Breast epithelium (tissue), 4 donors: ENCODE measurements at regions not wholly inside any gene's neighbourhood (a gene's known extent, or its start where the extent isn't known, plus 50 kb on each side); places are given as distances from the start of the nearest gene placed in this dataset.
A peak's percentile ranks its signal among the peaks of the same experiment; 100 is the strongest.

Source experiments
- DNase-seq, 2 donors: peaks; one replicate each; pipeline ENCODE4 v3.0.0-alpha.2; 2019; ENCODE audit warnings: low spot score in 2 of 2
- H3K27ac ChIP-seq, 2 donors: fragments of 200-600 bp; sonication (generic) in 1 of 2; one replicate each; pipeline ENCODE4 v1.5.1; 2016 to 2019; ENCODE audit warnings: mild to moderate bottlenecking in 1 of 2
- H3K27me3 ChIP-seq, 2 donors: fragments of 200-600 bp; sonication (generic) in 1 of 2; one replicate each; pipeline versions ENCODE4 v1.5.1 to v1.6.0; 2017 to 2019; ENCODE audit warnings: control low read depth in 1 of 2, mild to moderate bottlenecking in 1 of 2
- H3K36me3 ChIP-seq: fragments of 200-600 bp; one replicate; pipeline ENCODE4 v1.5.1; 2019
- H3K4me1 ChIP-seq, 2 donors: fragments of 200-600 bp; sonication (generic); one replicate each; pipeline ENCODE4 v1.5.1; 2016 to 2019; ENCODE audit warnings: control low read depth in 1 of 2
- H3K4me3 ChIP-seq, 3 donors: fragments of 200-600 bp; sonication (generic); 1 replicate in 2 of 3; 2 replicates in 1 of 3; pipeline ENCODE4 v1.5.1; 2016 to 2019; ENCODE audit warnings: mild to moderate bottlenecking in 3 of 3, moderate library complexity in 2 of 3
- H3K9me3 ChIP-seq, 2 donors: fragments of 200-600 bp; sonication (generic) in 1 of 2; one replicate each; pipeline ENCODE4 v1.5.1; 2016 to 2019; ENCODE audit warnings: control low read depth in 1 of 2
- CTCF ChIP-seq, 3 donors: fragments of 450-650 bp; IDR thresholded peaks; one replicate each; pipeline ENCODE4 v1.5.1; 2016 to 2017; ENCODE audit warnings: antibody characterized with exemption in 3 of 3, mild to moderate bottlenecking in 3 of 3, moderate library complexity in 3 of 3
- POLR2A ChIP-seq: fragments of 450-650 bp; IDR thresholded peaks from one replicate; pipeline ENCODE4 v1.6.1; 2016; ENCODE audit warnings: antibody characterized with exemption, mild to moderate bottlenecking, moderate library complexity
- POLR2AphosphoS5 ChIP-seq, 3 donors: sonication (generic); formaldehyde crosslinking; IDR thresholded peaks; one replicate each; pipeline ENCODE4 v1.6.1; 2017; ENCODE audit warnings: antibody characterized with exemption in 3 of 3
- intact Hi-C: fragments of 100-400 bp; cut with DNase I; formaldehyde crosslinking; loops from one replicate; pipeline ENCODE4 v1.15.1; 2023; ENCODE audit warnings: low total_unique reads

- Histone ChIP-seq H3K36me3 (no peaks in the 10 kb centered on the region), H3K9me3 (no peaks in the 10 kb centered on the region), H3K27ac (peak overlapping the region; percentile 97 to 99), H3K4me1 (no peaks in the 10 kb centered on the region), H3K27me3 (no peaks in the 10 kb centered on the region), H3K4me3 (peak overlapping the region; percentile 44 to 76 (median 64))
- DNase-seq, result peak; percentile 94 to 98
- TF ChIP-seq POLR2AphosphoS5 (IDR thresholded peaks at IDR 0.05) (peak; percentile 97 to 100 (median 99)), CTCF (IDR thresholded peaks at IDR 0.05) (peak in 1 of 3 donors; percentile 46), POLR2A (peak; percentile 97)
- intact Hi-C loops, result no loop called here
Observed at GRCh38 chr6:26204332-26205160, 117.3 kb downstream of the HFE start.

- Histone ChIP-seq H3K27me3 (no peaks in the 10 kb centered on the region), H3K27ac (peak overlapping the region; percentile 97 to 99), H3K9me3 (no peaks in the 10 kb centered on the region), H3K4me3 (peak overlapping the region; percentile 44 to 76 (median 64)), H3K4me1 (no peaks in the 10 kb centered on the region), H3K36me3 (no peaks in the 10 kb centered on the region)
- DNase-seq, result peak; percentile 82 to 87
- TF ChIP-seq POLR2AphosphoS5 (IDR thresholded peaks at IDR 0.05) (peak in 1 of 3 donors; percentile 81), POLR2A (peak; percentile 43), CTCF (IDR thresholded peaks at IDR 0.05) (no peak)
- intact Hi-C loops, result no loop called here
Observed at GRCh38 chr6:26205161-26205624, 118.0 kb downstream of the HFE start.

GRCh38 chr6:26205625-26206574 lies 118.7 kb downstream of the HFE start:
- Histone ChIP-seq H3K27me3 (no peaks in the 10 kb centered on the region), H3K9me3 (no peaks in the 10 kb centered on the region), H3K4me1 (no peaks in the 10 kb centered on the region), H3K4me3 (peak overlapping the region; percentile 44 to 76 (median 64)), H3K36me3 (no peaks in the 10 kb centered on the region), H3K27ac (peak overlapping the region; percentile 97 to 99)
- TF ChIP-seq CTCF (IDR thresholded peaks at IDR 0.05) (no peak), POLR2A (peak; percentile 62), POLR2AphosphoS5 (IDR thresholded peaks at IDR 0.05) (peak in 2 of 3 donors; percentile 37 to 75)
- DNase-seq, result peak in 1 of 2 donors; percentile 41
- intact Hi-C loops, result no loop called here

DNA sequence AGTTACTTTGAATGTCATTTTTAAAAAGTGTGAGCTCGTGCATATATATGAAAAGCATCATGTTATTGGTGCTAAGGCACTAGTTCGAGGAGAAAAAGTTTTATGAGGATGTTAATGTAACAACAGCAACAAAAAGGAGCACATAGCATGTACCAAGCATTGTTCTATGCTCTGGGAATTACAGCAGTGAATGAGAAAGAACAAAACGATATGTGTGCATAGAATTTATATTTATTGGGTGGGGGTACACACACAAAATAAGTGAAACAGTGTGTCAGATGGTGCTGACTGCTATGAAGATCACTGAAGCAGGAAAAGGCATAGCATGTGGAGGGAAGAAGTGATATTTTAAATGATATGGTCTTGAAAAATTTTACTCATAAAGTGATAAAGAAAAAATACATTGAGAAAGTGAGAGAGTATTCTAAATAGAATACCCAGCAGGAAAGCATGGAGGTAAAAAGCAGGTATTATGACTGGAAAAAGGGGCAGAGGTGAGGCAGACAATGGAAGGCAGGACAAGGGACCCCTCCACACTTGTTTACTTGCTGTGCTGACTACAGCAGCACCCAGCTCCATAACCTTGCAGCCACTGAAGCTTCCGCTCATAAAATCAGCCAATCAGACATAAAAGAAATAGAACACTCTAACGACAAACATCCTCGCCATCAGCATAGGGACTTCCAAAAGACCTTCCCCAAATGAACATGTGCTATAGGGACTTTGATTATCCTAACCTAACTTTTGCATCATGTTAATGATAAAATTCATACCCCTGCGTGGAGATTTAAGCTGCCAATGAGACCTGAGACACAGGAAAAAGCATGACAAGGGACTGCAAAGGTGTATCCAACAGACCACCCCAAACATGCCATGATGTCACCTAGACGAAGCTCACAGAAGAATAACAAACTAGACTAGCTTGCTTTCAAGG lies 119.9 kb downstream of the HFE start:
- Histone ChIP-seq H3K9me3 (no peaks in the 10 kb centered on the region), H3K27ac (peak overlapping the region in 1 of 2 donors; percentile 99)

More for the DNA sequence above, 119.9 kb downstream of the HFE start:
- Histone ChIP-seq H3K27me3 (no peaks in the 10 kb centered on the region), H3K4me3 (no peak overlapping the region), H3K36me3 (no peaks in the 10 kb centered on the region), H3K4me1 (no peaks in the 10 kb centered on the region)
- intact Hi-C loops, result no loop called here
- TF ChIP-seq CTCF (IDR thresholded peaks at IDR 0.05), result no peak
- DNase-seq, result no peak
